ENCODE measurements at regions not wholly inside any gene's neighbourhood (a gene's known extent, or its start where the extent isn't known, plus 50 kb on each side); places are given as distances from the start of the nearest gene placed in this dataset.

- no peak for TF ChIP-seq JUND (CRISPR knock-in tag; IDR thresholded peaks at IDR 0.05)
- TF ChIP-seq CEBPB (IDR thresholded peaks at IDR 0.05; ENCODE audit: borderline replicate concordance, low read depth, low read length), result no peak
Observed at GRCh38 chr7:142348100-142348499, 90.2 kb upstream of the PRSS58 start.
